VCaP (cell line): ENCODE measurements at regions not wholly inside any gene's neighbourhood (a gene's known extent, or its start where the extent isn't known, plus 50 kb on each side); places are given as distances from the start of the nearest gene placed in this dataset.

Source experiments
- H3K27ac ChIP-seq: fragments of 450-650 bp; 2 replicates; pipeline ENCODE4 v1.5.1; 2017
- TF ChIP-seq, protein P1 (sequence below): fragments of 450-650 bp; conservative IDR thresholded peaks from 2 replicates; pipeline ENCODE4 v1.5.1; 2017; ENCODE audit warnings: mild to moderate bottlenecking, moderate library complexity

DNA sequence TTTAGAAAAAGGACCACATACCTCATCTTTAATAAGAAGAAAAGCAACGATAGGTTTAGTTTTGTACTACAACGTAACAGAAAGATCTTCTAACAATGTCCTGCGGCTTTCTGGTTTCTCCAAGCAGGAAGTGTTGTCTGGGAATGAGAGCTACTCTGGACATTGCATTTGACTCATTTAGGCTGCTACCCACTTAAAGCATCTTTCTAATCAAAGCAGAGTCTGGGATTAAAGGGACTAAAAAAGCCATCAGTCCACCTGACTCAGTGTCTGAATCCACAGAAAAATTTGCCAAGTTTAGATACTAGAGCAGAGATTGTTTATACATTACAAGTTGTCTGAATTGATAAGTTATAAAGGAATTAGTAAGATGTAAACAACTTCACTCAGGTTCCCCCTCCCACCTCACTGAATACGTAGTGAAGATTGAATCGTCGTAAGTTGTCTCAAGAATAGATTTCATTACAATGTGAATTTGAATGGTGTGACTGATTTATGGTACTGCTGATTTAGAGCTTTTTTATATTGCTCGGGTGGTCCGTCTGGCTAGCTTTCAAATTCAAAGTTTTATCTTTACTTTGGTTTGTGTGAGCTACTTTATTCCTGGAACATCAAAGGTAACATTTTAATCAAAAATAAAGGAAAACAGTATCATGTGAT lies 70.2 kb upstream of the SMIM21 start:
- TF ChIP-seq, protein P1, sequence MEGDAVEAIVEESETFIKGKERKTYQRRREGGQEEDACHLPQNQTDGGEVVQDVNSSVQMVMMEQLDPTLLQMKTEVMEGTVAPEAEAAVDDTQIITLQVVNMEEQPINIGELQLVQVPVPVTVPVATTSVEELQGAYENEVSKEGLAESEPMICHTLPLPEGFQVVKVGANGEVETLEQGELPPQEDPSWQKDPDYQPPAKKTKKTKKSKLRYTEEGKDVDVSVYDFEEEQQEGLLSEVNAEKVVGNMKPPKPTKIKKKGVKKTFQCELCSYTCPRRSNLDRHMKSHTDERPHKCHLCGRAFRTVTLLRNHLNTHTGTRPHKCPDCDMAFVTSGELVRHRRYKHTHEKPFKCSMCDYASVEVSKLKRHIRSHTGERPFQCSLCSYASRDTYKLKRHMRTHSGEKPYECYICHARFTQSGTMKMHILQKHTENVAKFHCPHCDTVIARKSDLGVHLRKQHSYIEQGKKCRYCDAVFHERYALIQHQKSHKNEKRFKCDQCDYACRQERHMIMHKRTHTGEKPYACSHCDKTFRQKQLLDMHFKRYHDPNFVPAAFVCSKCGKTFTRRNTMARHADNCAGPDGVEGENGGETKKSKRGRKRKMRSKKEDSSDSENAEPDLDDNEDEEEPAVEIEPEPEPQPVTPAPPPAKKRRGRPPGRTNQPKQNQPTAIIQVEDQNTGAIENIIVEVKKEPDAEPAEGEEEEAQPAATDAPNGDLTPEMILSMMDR, result no peak
- no peak overlapping the region for H3K27ac ChIP-seq

DNA sequence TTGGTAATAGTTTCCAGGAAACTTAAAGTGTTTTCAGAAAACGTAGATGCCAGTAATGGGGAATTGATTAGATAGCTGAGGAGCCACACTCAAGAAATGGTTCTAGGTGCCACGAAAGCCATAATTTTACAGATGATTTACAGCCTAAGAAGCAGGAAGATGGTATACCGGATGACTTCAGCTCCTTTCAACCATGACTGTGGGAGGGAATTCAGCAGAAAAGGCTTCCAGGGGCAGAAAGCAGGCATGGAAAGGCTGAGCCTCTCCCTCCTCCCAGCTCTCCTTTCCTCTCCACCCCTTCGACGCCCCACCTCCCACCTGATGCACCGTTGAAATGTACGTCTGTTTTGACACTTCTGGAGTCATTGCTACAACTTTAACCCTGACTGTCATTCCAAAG lies 68.6 kb upstream of the SMIM21 start:
- TF ChIP-seq, protein P1, result no peak
- no peak overlapping the region for H3K27ac ChIP-seq

DNA sequence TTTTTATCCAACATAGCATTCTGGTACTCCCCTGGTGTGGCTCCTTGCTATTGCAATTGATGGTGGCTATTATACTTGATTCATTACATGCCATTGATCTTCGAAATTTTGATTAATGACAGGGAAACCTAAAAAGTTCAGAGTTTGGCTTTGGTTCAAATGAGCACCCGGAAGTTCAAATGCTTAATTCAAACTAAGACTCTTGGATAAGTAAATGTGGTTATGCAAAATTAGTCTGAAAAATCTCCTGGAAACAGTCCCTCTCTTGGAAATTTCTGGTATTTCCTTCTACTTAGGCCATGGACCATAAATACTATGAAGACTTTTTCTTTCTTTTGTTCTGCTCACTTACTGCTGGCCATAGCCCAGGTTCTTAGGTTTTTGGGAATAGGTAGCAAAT lies 65.3 kb upstream of the SMIM21 start:
- H3K27ac ChIP-seq, result no peak overlapping the region
- TF ChIP-seq, protein P1, result no peak

DNA sequence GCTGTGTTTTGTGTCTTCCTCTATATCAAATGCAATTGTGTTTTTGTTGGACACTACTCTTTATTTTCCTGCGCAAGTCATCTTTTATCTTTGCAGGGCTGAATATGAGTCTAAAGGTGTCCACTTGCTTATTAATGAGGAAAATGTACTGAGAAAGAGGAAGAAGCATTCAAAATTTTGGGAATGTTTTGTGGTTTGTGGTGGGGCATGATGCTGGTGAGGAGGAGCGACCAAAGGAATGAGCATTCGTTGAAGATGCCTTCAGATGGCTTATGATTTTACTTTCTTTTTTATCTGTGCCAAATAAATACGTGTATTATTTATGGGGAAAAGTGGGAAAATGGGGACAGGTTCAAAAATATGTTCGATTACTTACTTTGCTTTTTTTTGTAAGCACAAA lies 63.9 kb upstream of the SMIM21 start:
- H3K27ac ChIP-seq, result no peak overlapping the region
- TF ChIP-seq, protein P1, result no peak

DNA sequence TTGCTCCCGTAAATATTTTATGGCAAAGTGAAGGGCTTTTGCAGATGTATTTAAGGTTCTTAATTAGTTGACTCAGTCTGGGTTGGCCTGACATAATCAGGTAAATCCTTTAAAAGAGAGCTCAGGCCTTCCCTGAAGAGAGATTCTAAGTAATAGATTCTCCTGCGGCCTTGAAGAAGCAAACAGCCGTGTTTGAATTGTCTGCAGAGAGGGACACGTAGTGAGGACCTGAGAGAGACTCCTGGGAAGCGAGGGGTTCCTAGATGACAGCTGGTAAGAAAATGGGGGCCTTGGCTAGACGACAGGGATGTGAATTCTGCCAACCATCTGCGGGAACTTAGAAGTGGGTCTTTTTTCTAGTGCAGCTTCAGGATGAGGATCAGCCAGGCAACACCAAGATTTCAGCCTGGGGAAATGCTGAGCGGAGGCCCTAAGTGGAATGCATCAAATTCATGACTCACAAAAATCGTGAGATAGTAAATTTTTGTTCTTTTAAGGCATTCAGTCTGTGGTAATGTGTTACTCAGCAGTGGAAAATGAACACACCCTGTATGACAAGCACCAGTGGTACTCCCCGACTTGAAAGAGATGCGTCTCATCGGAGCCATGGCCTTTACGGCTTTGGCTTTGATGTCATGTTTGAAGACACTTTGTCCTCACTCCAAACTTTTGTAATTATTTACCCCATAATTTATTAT lies 62.1 kb upstream of the SMIM21 start:
- no peak overlapping the region for H3K27ac ChIP-seq
- TF ChIP-seq, protein P1, result no peak

DNA sequence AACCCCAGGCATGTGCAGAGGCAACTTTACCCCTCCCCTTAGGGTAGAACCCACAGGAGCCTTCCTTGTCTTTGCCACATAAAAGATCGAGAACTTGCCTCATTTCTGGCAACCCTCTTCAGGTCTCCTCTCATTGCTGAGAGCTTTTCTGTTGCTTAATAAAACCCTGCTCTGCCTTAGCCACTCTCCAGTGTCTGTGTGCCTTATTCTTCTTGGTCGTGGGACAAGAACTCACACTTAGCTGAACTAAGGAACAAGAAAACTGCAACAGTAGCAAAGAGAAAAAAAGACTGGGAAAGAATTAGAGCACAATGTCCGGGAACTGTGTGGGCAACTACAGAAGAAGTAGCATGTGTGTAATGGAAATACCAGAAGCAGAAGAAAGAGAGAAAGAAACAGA lies 56.2 kb upstream of the SMIM21 start:
- no peak overlapping the region for H3K27ac ChIP-seq
- TF ChIP-seq, protein P1, result no peak

DNA sequence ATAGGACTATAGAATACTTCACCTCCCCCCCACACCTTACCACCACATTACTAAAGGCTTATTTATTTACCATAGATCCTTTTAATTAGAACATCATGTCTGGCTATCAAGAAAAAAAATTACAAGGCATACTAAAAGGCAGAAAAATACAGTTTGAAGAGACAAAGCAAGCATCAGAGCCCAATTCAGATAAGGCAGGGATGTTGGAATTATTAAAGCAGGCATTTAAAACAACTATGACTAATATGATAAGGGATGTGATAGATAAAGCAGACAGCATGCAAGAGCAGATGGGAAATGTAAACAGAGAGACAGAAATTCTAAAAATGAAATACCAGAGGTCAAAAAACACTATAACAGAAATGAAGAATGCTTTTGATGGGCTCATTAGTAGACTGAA lies 55.4 kb upstream of the SMIM21 start:
- TF ChIP-seq, protein P1, result no peak
- H3K27ac ChIP-seq, result no peak overlapping the region
